K562 (cell line): ENCODE measurements at regions not wholly inside any gene's neighbourhood (a gene's known extent, or its start where the extent isn't known, plus 50 kb on each side); places are given as distances from the start of the nearest gene placed in this dataset.

ENCODE experiments used
- ATAC-seq: fragments of 200-7000 bp; cut with Tn5 transposase; 3 replicates; pipeline ENCODE4 v1.9.1; 2020; ENCODE audit warnings: moderate library complexity
- BruUV-seq: library from RNA; stranded (reverse); fragments of 400-500 nt; replicated peaks from 2 replicates; lab custom pipeline; 2021; lab: Mats Ljungman, UMichigan
- CTCF ChIA-PET: fragments of 300-600 bp; formaldehyde crosslinking; extraction: SDS; loops from one replicate; lab custom pipeline; 2021; ENCODE audit warnings: low intra/inter-chr PET ratio; lab: Yijun Ruan, JAX
- POLR2A ChIA-PET: fragments of 300-600, 350-650 bp; sonication (Branson Sonifier 250); formaldehyde crosslinking; extraction: SDS; loops from one replicate; lab custom pipeline; 2021; ENCODE audit warnings: antibody characterized with exemption, inconsistent platforms; lab: Yijun Ruan, JAX
- DNase-seq, 4 experiments: peaks; one replicate each; pipeline versions ENCODE4 v3.0.0 to v3.0.0-alpha.2; 2011 to 2018; ENCODE audit warnings: low spot score in 3 of 4, mixed read lengths in 3 of 4; ENCODE audit errors: extremely low read depth in 1 of 4
- FAIRE-seq: peaks from 2 replicates; lab custom pipeline; 2011; peaks lifted over from hg19 to GRCh38; lab: Jason Lieb, UNC
- H2AFZ ChIP-seq: 2 replicates; pipeline ENCODE4 v1.6.0; 2011; ENCODE audit warnings: low read depth, low read length, control low read depth, inconsistent platforms
- H3K27ac ChIP-seq: fragments of 200-600 bp; 3 replicates; pipeline ENCODE4 v1.8.0; 2011; ENCODE audit warnings: low read depth, mild to moderate bottlenecking, control low read depth, inconsistent platforms, low read length, moderate library complexity, mixed read lengths; ENCODE audit errors: extremely low read depth
- H3K27me3 ChIP-seq, 2 experiments: fragments of 300-600 bp in 1 of 2; 2 replicates in 1 of 2; 3 replicates in 1 of 2; pipeline versions ENCODE4 v1.6.0 to v1.8.0; 2011; ENCODE audit warnings: inconsistent platforms in 2 of 2, low read length in 2 of 2, mild to moderate bottlenecking in 1 of 2, mixed read lengths in 1 of 2, moderate library complexity in 1 of 2; ENCODE audit not compliant: control insufficient read depth in 2 of 2, insufficient read depth in 2 of 2
- H3K36me3 ChIP-seq: fragments of 300-600 bp; 3 replicates; pipeline ENCODE4 v1.8.0; 2011; ENCODE audit warnings: mild to moderate bottlenecking, low read length, inconsistent platforms; ENCODE audit not compliant: control insufficient read depth, insufficient read depth
- H3K4me1 ChIP-seq, 2 experiments: fragments of 200-600 bp in 1 of 2; replicated peaks in 1 of 2; 2 replicates in 1 of 2; 3 replicates in 1 of 2; pipeline versions ENCODE4 v1.5.1 to v1.8.0; 2011; ENCODE audit warnings: inconsistent platforms in 2 of 2, low read length in 2 of 2, mild to moderate bottlenecking in 1 of 2, mixed read lengths in 1 of 2, moderate library complexity in 1 of 2; ENCODE audit not compliant: control insufficient read depth in 2 of 2, insufficient read depth in 2 of 2
- H3K4me2 ChIP-seq: 2 replicates; pipeline ENCODE4 v1.6.1; 2011; ENCODE audit warnings: low read length, control low read depth, inconsistent platforms, mixed read lengths; ENCODE audit not compliant: insufficient read depth
- H3K4me3 ChIP-seq: fragments of 200-600 bp; sonication (generic), shearing (Covaris generic); 2 replicates; pipeline ENCODE4 v1.5.1; 2016; ENCODE audit warnings: control low read depth, inconsistent platforms
- H3K79me2 ChIP-seq: fragments of 200-600 bp; 3 replicates; pipeline ENCODE4 v1.8.0; 2011; ENCODE audit warnings: low read length, inconsistent platforms; ENCODE audit not compliant: control insufficient read depth, insufficient read depth
- H3K9ac ChIP-seq, 2 experiments: 2 replicates each; pipeline versions ENCODE4 v1.6.0 to v1.6.1; 2011; ENCODE audit warnings: low read depth in 2 of 2, low read length in 2 of 2, control low read depth in 1 of 2, inconsistent platforms in 1 of 2, mild to moderate bottlenecking in 1 of 2, mixed read lengths in 1 of 2; ENCODE audit not compliant: insufficient read depth in 1 of 2
- H3K9me1 ChIP-seq: one replicate; pipeline ENCODE4 v1.6.0; 2011; ENCODE audit warnings: inconsistent platforms, mild to moderate bottlenecking, low read length, moderate library complexity; ENCODE audit not compliant: control insufficient read depth, insufficient read depth
- H3K9me3 ChIP-seq: replicated peaks from 2 replicates; pipeline ENCODE4 v1.5.1; 2011; ENCODE audit warnings: low read depth, low read length, inconsistent platforms; ENCODE audit not compliant: control insufficient read depth, insufficient read depth
- H4K20me1 ChIP-seq: replicated peaks from 2 replicates; pipeline ENCODE4 v1.6.1; 2011; ENCODE audit warnings: low read length, inconsistent platforms, mixed read lengths; ENCODE audit not compliant: control insufficient read depth, insufficient read depth
- E2F6 ChIP-seq, 2 experiments: IDR thresholded peaks; 2 replicates each; pipeline ENCODE4 v1.6.1; 2011; ENCODE audit warnings: borderline replicate concordance in 1 of 2, control low read depth in 1 of 2, low read depth in 1 of 2, low read length in 1 of 2, mild to moderate bottlenecking in 1 of 2, mixed read lengths in 1 of 2, moderate library complexity in 1 of 2; ENCODE audit not compliant: insufficient read depth in 1 of 2, insufficient read length in 1 of 2, poor library complexity in 1 of 2, severe bottlenecking in 1 of 2; ENCODE audit errors: extremely low read depth in 1 of 2
- PHB2 ChIP-seq: fragments of 450-650 bp; IDR thresholded peaks from 2 replicates; pipeline ENCODE4 v1.6.1; 2017; ENCODE audit warnings: low read depth
- RBM15 ChIP-seq: fragments of 200-400 bp; formaldehyde crosslinking; IDR thresholded peaks from 2 replicates; pipeline ENCODE4 v1.6.1; 2018; ENCODE audit warnings: mild to moderate bottlenecking, low read length, moderate library complexity; ENCODE audit not compliant: insufficient read depth
- RBM39 ChIP-seq: fragments of 200-400 bp; formaldehyde crosslinking; optimal IDR thresholded peaks from 2 replicates; pipeline ENCODE3; 2018; ENCODE audit warnings: low read depth, low read length
- ZNF324 ChIP-seq: fragments of 250-450 bp; sonication (Bioruptor Pico); IDR thresholded peaks from 2 replicates; pipeline ENCODE4 v1.4.0; 2020; ENCODE audit warnings: mild to moderate bottlenecking
- WGBS: fragments of 100-300 bp; shearing (Covaris generic); methylation state at CpG from one replicate; pipeline ENCODE4 v1.1.6; 2016; ENCODE audit warnings: low coverage, mixed read lengths; ENCODE audit not compliant: insufficient coverage; ENCODE audit errors: missing lambda C conversion rate; 5-methylcytosine and 5-hydroxymethylcytosine counted together
- in situ Hi-C: fragments of 300-500 bp; cut with MboI; formaldehyde crosslinking; loops from 4 replicates; pipeline ENCODE4 v1.15.0; 2018; ENCODE audit warnings: inconsistent platforms, mixed read lengths
- intact Hi-C: fragments of 100-400 bp; cut with micrococcal nuclease; formaldehyde crosslinking; loops from 2 replicates; pipeline ENCODE4 v1.14.2; 2022

- TF ChIP-seq E2F6 (IDR thresholded peaks at IDR 0.05; ENCODE audit: borderline replicate concordance in 1 of 2, extremely low read depth in 1 of 2, insufficient read depth in 1 of 2, insufficient read length in 1 of 2, low read depth in 1 of 2, low read length in 1 of 2, poor library complexity in 1 of 2, severe bottlenecking in 1 of 2) (no peak), PHB2 (no peak)
Observed at GRCh38 chr1:60763741-60764140, 318.6 kb upstream of the NFIA start (continued).

DNA sequence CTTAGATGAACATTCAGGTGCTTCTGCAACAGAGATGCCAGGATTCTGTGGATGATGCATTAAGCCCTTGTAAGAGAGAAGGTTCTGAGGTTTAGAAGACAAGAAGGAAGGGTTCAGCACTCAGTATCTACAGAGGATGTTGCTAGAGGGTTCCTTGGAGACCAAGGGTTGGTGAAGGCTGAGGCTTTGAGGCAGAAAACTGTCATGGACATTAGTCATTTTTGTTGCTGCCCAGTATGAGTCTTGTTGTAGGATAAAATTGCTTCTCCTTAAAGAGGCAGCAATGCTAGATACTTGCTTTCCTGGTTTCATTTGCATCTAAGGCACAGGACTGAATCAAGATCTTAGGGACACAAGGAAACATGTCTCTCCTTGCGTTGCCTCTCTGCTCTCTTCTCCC, 319.4 kb upstream of the NFIA start:
- BruUV-seq = no TSS peak
- no peaks in the 10 kb centered on the region for H3K9me1 ChIP-seq
- no peaks in the 10 kb centered on the region for H3K79me2 ChIP-seq
- no peaks in the 10 kb centered on the region for H3K4me1 ChIP-seq
- no peak overlapping the region for H3K4me3 ChIP-seq
- FAIRE-seq (no peak), ATAC-seq (no peak), DNase-seq (no peak)
- no peaks in the 10 kb centered on the region for H3K27me3 ChIP-seq
- intact Hi-C loops (loop anchor here (10.0 kb wide), 1 partner anchor 188 kb away; no protein-coding TSS in a partner anchor), in situ Hi-C loops (no loop called here)
- H3K9ac ChIP-seq = no peak overlapping the region
- no peak overlapping the region for H2AFZ ChIP-seq
- no peak overlapping the region for H3K27ac ChIP-seq
- 0% methylated on average over 1 of the region's 1 CpG for WGBS
- TF ChIP-seq RBM15 (no peak), RBM39 (no peak), ZNF324 (no peak)
- CTCF ChIA-PET = no interaction called here
- no peaks in the 10 kb centered on the region for H3K36me3 ChIP-seq
- POLR2A ChIA-PET = no interaction called here
- H4K20me1 ChIP-seq = no peaks in the 10 kb centered on the region
- H3K4me2 ChIP-seq = no peak overlapping the region
- no peaks in the 10 kb centered on the region for H3K9me3 ChIP-seq
